Suprapubic skin (tissue), 4 donors: ENCODE measurements at regions not wholly inside any gene's neighbourhood (a gene's known extent, or its start where the extent isn't known, plus 50 kb on each side); places are given as distances from the start of the nearest gene placed in this dataset.

ENCODE experiments used
- CTCF ChIP-seq, 2 donors: fragments of 200-600 bp in 1 of 2; fragments of 450-650 bp in 1 of 2; sonication (generic) in 1 of 2; IDR thresholded peaks; one replicate each; pipeline ENCODE4 v1.5.1; 2016 to 2019; ENCODE audit warnings: antibody characterized with exemption in 2 of 2, mild to moderate bottlenecking in 1 of 2, moderate library complexity in 1 of 2
- EP300 ChIP-seq: sonication (generic); formaldehyde crosslinking; IDR thresholded peaks from one replicate; pipeline ENCODE4 v1.6.1; 2017; ENCODE audit warnings: antibody characterized with exemption
- POLR2A ChIP-seq, 2 donors: fragments of 450-650 bp; IDR thresholded peaks; one replicate each; pipeline ENCODE4 v1.6.1; 2017; ENCODE audit warnings: antibody characterized with exemption in 2 of 2, mild to moderate bottlenecking in 2 of 2, moderate library complexity in 2 of 2
- POLR2AphosphoS5 ChIP-seq, 3 donors: sonication (generic); formaldehyde crosslinking; IDR thresholded peaks; one replicate each; pipeline ENCODE4 v1.6.1; 2017; ENCODE audit warnings: antibody characterized with exemption in 3 of 3

- no peak for TF ChIP-seq CTCF (IDR thresholded peaks at IDR 0.05)
- TF ChIP-seq POLR2AphosphoS5 (IDR thresholded peaks at IDR 0.05) = no peak
- no peak for TF ChIP-seq EP300
- TF ChIP-seq POLR2A (IDR thresholded peaks at IDR 0.05) = no peak
These were observed 306.7 kb upstream of the SALL1 start for GRCh38 chr16:51457775-51458174.
